Testis (tissue), 2 donors: ENCODE measurements at regions not wholly inside any gene's neighbourhood (a gene's known extent, or its start where the extent isn't known, plus 50 kb on each side); places are given as distances from the start of the nearest gene placed in this dataset.

Source experiments
- DNase-seq: peaks from one replicate; pipeline ENCODE4 v3.0.0-alpha.2; 2019
- H3K27ac ChIP-seq, 2 donors: fragments of 200-600 bp; sonication (generic); one replicate each; pipeline ENCODE4 v1.5.1; 2019
- H3K27me3 ChIP-seq: fragments of 200-600 bp; sonication (generic); one replicate; pipeline ENCODE4 v1.5.1; 2019
- H3K36me3 ChIP-seq: fragments of 200-600 bp; sonication (generic); one replicate; pipeline ENCODE4 v1.5.1; 2017; ENCODE audit warnings: low read depth; ENCODE audit errors: missing control alignments
- H3K4me1 ChIP-seq: fragments of 200-600 bp; sonication (generic); one replicate; pipeline ENCODE4 v1.5.1; 2019
- H3K4me3 ChIP-seq, 2 donors: fragments of 200-600 bp; sonication (generic); one replicate each; pipeline ENCODE4 v1.5.1; 2017 to 2019
- H3K9me3 ChIP-seq: fragments of 200-600 bp; sonication (generic); one replicate; pipeline ENCODE4 v1.5.1; 2017
- CTCF ChIP-seq, 3 experiments: fragments of 450-650 bp in 2 of 3; fragments of 200-600 bp in 1 of 3; sonication (generic) in 1 of 3; IDR thresholded peaks; one replicate each; pipeline ENCODE4 v1.5.1; 2016 to 2019; ENCODE audit warnings: antibody characterized with exemption in 3 of 3, mild to moderate bottlenecking in 2 of 3, moderate library complexity in 1 of 3
- POLR2A ChIP-seq: fragments of 450-650 bp; IDR thresholded peaks from one replicate; pipeline ENCODE4 v1.6.1; 2017; ENCODE audit warnings: antibody characterized with exemption, mild to moderate bottlenecking, moderate library complexity
- WGBS, 2 donors: methylation state at CpG; one replicate each; pipeline ENCODE4 v1.1.5; 2018; 5-methylcytosine and 5-hydroxymethylcytosine counted together
- intact Hi-C: fragments of 100-400 bp; cut with DNase I; formaldehyde crosslinking; loops from one replicate; pipeline ENCODE4 v1.15.1; 2023; ENCODE audit warnings: low total_unique reads

DNA sequence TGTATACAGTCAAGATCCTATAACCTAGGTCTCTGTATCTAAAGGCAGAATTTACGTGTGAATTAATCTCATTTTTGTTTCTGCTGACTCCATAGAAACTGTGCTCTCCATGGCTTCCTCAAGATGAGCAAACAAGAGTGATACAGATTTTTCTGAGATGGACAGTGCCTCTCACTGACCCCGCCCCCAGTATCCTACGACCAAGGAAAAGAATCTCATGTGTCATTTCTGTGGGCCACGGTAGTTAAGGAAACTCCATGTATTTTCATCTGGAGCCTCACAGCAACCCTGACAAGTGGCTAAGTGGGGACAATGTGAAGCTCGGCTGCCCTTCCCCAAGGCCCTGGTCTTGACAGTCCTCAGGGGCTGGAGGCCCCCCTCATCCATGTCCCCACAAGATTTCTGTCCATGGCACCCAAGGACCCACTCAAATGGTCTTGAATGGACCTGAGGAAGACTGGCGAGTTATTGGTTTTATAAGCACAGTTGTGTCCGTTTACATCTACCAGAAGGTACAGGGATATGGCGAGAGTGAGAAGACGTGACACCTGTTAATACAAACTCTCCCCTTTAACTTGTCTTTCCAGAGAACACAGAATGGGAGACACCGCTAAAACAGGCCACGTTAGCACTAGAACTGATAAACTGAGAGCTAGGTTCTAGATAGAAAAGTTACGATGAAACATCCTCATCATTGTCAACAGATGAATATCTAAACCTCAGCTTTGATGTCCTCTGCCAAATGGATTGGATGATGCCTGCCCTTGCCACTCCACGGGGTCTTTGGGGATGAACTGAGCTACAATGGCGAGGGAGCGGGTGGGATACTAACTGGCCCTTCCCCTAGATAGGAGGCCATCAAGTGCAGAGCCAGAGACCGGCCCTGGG is 108.4 kb upstream of the EGLN3 start:
- no peak for DNase-seq
- H3K4me1 ChIP-seq = no peaks in the 10 kb centered on the region
- 64% methylated on average over 14 to 16 of the region's 16 CpGs for WGBS, 2 donors
- no peak for TF ChIP-seq POLR2A
- H3K27ac ChIP-seq = peak overlapping the region; percentile 72 to 78
- no peaks in the 10 kb centered on the region for H3K36me3 ChIP-seq
- H3K4me3 ChIP-seq = peak overlapping the region; percentile 70 to 73
- H3K27me3 ChIP-seq = no peaks in the 10 kb centered on the region
- no peaks in the 10 kb centered on the region for H3K9me3 ChIP-seq
- intact Hi-C loops = no loop called here

DNA sequence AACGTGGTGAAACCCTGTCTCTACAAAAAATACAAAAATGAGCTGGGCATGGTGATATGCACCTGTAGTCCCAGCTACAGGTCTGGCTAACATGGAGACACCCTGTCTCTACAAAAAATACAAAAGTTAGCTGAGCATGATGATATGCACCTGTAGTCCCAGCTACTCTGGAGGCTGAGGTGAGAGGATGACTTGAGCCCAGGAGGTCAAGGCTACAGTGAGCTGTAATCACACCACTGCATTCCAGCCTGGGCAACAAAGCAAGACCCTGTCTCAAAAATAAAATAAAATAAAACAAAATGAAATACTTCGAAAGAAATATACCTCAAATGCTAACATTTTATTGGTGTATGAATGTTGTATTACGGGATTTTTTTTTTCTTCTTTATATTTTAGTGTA is 107.6 kb upstream of the EGLN3 start:
- Histone ChIP-seq H3K27ac (no peak overlapping the region), H3K4me3 (no peak overlapping the region), H3K36me3 (no peaks in the 10 kb centered on the region), H3K4me1 (no peaks in the 10 kb centered on the region), H3K27me3 (no peaks in the 10 kb centered on the region), H3K9me3 (no peaks in the 10 kb centered on the region)
- TF ChIP-seq POLR2A = no peak
- no peak for TF ChIP-seq CTCF (IDR thresholded peaks at IDR 0.05)
- intact Hi-C loops = no loop called here
- 85 to 95% methylated on average over 3 of the region's 3 CpGs for WGBS, 2 donors
- no peak for DNase-seq

DNA sequence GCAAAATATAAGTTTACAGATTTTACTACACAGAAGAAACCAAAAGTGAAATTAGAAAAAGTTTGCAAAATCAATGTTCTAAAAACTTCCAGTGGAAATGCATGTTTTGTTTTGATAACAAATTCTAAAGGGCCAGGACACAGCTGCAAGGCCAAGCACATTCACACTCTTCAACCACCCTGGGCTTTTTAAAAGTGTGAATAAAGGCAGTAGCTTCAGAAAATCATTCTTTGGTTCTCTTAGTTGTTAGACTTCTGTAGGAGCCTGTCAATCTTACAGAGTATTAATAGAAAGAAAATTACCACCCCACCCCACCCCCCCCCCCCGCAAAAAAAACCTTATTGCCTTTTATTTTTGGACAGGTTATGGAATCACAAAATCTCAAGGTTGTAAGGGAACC is 105.2 kb upstream of the EGLN3 start:
- no peaks in the 10 kb centered on the region for H3K36me3 ChIP-seq
- H3K27ac ChIP-seq = no peak overlapping the region
- no peaks in the 10 kb centered on the region for H3K27me3 ChIP-seq
- H3K9me3 ChIP-seq = no peaks in the 10 kb centered on the region
- intact Hi-C loops = no loop called here
- H3K4me3 ChIP-seq = no peak overlapping the region
- H3K4me1 ChIP-seq = no peaks in the 10 kb centered on the region
- WGBS, 2 donors = 67 to 82% methylated on average over 1 of the region's 1 CpG
- DNase-seq = no peak
- TF ChIP-seq CTCF (IDR thresholded peaks at IDR 0.05) = no peak

DNA sequence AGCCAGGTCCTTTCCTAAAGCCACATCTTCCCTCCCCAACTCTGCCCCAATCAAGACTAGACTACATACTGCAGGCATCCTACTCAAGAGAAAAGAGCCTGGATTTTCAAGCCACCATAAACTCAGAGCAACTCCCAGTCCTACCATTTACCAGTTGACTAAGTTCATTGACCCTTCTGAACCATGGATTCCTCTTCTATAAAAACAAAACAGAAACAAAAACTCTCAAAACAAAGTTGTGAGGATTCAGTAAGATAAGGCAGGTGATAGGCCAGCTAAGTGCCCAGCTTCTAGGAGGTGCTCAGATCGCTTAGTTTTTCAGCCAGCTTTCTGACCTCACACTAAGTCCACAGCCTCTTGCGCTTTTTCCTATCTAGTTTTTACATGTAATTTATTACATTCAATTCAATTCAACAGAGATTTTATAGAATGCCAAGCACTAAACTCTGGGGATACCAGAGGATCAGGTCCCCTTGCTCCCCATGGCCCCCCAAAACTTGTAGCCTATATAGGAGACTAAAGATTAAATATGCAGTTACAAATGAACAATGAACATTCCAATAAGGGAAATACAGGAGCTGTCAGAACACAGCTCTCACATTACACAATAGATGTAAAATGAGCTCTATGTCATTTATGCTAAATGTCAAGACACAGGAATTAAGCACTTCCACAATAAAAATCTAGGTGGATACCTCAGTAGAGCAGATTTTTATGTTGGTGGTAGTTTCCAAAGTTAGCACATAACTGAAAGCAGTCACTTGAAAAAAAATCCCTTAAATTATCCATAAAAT is 104.5 kb upstream of the EGLN3 start:
- TF ChIP-seq CTCF (IDR thresholded peaks at IDR 0.05) (no peak), POLR2A (no peak)
- intact Hi-C loops = no loop called here
- Histone ChIP-seq H3K27ac (no peak overlapping the region), H3K36me3 (no peaks in the 10 kb centered on the region), H3K9me3 (no peaks in the 10 kb centered on the region), H3K4me1 (no peaks in the 10 kb centered on the region), H3K4me3 (no peak overlapping the region), H3K27me3 (no peaks in the 10 kb centered on the region)
- WGBS, 2 donors = 83 to 84% methylated on average over 2 of the region's 2 CpGs
- no peak for DNase-seq

GRCh38 chr14:34053666-34054065 is 102.8 kb upstream of the EGLN3 start:
- H3K9me3 ChIP-seq = no peaks in the 10 kb centered on the region
- intact Hi-C loops = no loop called here
- 63 to 78% methylated on average over 3 of the region's 3 CpGs for WGBS, 2 donors
- no peaks in the 10 kb centered on the region for H3K4me1 ChIP-seq
- H3K4me3 ChIP-seq = no peak overlapping the region
- H3K27ac ChIP-seq = no peak overlapping the region
- DNase-seq = peak; percentile 41
- no peaks in the 10 kb centered on the region for H3K36me3 ChIP-seq
- TF ChIP-seq POLR2A = no peak
- TF ChIP-seq CTCF (IDR thresholded peaks at IDR 0.05) = no peak
- no peaks in the 10 kb centered on the region for H3K27me3 ChIP-seq
